ENCODE measurements at regions not wholly inside any gene's neighbourhood (a gene's known extent, or its start where the extent isn't known, plus 50 kb on each side); places are given as distances from the start of the nearest gene placed in this dataset.
"Not testable (repeated sequence)": the region's sequence is repeated elsewhere in the genome, so short reads cannot be mapped to it uniquely, and the experiment has no call there.

DNA sequence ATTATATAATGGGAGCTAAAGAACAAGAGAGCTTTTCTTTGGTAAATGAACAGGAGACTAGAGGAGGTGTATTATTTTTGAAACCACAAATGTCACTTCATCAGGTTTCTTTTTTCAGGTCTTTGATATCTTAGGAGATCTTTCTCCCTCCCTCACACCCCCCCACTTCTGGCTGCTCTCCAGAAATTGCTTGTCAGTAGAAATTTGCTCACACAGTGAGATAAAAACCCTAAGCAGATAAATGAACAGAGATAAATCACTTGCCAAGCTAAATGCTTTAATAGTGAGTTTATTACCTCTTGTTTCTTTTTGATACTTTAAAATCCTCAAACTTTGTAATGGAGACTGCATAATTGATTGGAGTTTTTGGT, 421.2 kb upstream of the TENM3 start:
- H3K4me3 Mint-ChIP-seq (ENCODE audit: low read depth) = no peak overlapping the region

DNA sequence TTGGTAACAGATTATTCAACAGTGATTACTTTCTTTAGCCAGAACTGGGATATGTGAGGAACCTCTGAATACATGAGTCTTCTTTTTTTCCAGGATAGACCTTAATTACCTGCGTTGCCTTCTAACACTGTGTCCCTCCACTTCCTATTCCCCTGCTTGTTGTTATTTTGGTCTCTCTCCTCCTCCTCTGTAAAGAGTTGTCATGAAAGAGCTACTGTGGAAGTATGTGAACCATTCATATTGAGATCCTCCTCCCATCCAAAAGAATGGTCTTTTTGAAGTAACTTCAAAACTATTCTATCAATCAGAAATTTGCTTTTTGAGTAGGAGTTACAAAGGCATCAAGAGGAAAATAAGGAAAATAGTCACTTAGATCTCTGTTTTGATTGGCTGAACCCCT, 420.0 kb upstream of the TENM3 start:
- Mint-ChIP-seq H3K27ac (no peak overlapping the region), H3K9me3 (no peaks in the 10 kb centered on the region), H3K4me3 (ENCODE audit: low read depth) (no peak overlapping the region), H3K27me3 (ENCODE audit: low read depth) (no peaks in the 10 kb centered on the region), H3K36me3 (ENCODE audit: low read depth) (no peaks in the 10 kb centered on the region), H3K4me1 (ENCODE audit: low read depth) (no peaks in the 10 kb centered on the region)
- no peak for DNase-seq (ENCODE audit: low spot score)
- intact Hi-C loops (cut with micrococcal nuclease) = no loop called here

More for the DNA sequence above, 421.2 kb upstream of the TENM3 start:
- no peaks in the 10 kb centered on the region for H3K9me3 Mint-ChIP-seq
- intact Hi-C loops (cut with micrococcal nuclease) = no loop called here
- no peaks in the 10 kb centered on the region for H3K27me3 Mint-ChIP-seq (ENCODE audit: low read depth)
- no peaks in the 10 kb centered on the region for H3K4me1 Mint-ChIP-seq (ENCODE audit: low read depth)
- H3K27ac Mint-ChIP-seq = no peak overlapping the region
- DNase-seq (ENCODE audit: low spot score) = no peak
- H3K36me3 Mint-ChIP-seq (ENCODE audit: low read depth) = no peaks in the 10 kb centered on the region

- Mint-ChIP-seq H3K27ac (no peak overlapping the region), H3K4me3 (ENCODE audit: low read depth) (no peak overlapping the region), H3K36me3 (ENCODE audit: low read depth) (no peaks in the 10 kb centered on the region), H3K27me3 (ENCODE audit: low read depth) (no peaks in the 10 kb centered on the region), H3K9me3 (no peaks in the 10 kb centered on the region), H3K4me1 (ENCODE audit: low read depth) (no peaks in the 10 kb centered on the region)
- intact Hi-C loops (cut with micrococcal nuclease) = no loop called here
- no peak for DNase-seq (ENCODE audit: low spot score)
These were observed 419.6 kb upstream of the TENM3 start for GRCh38 chr4:181823645-181824044.

DNA sequence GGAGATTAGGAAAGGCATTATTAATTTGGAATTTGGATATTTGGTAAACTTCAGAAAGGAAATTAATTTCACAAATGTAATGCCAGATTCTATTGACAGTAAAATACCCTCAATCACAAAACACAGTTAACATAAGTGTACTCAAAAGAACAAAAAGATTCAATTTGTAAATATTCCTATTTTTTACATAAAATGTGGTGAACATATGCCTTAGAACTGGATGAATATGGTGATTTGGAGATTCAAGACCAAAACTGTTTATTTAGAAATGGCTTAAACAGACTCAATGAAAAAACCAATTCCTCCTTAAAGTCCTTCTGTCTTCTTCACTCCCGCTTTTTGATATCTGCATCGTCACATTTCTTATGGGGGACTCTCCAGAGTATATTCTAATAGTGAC, 417.6 kb upstream of the TENM3 start:
- intact Hi-C loops (cut with micrococcal nuclease) = no loop called here
- Mint-ChIP-seq H3K27ac (no peak overlapping the region), H3K36me3 (ENCODE audit: low read depth) (no peaks in the 10 kb centered on the region), H3K9me3 (no peaks in the 10 kb centered on the region), H3K27me3 (ENCODE audit: low read depth) (no peaks in the 10 kb centered on the region), H3K4me1 (ENCODE audit: low read depth) (no peaks in the 10 kb centered on the region), H3K4me3 (ENCODE audit: low read depth) (no peak overlapping the region)
- DNase-seq (ENCODE audit: low spot score) = no peak

GRCh38 chr4:181827246-181827645, 416.0 kb upstream of the TENM3 start:
- H3K4me3 Mint-ChIP-seq (ENCODE audit: low read depth) = no peak overlapping the region
- intact Hi-C loops (cut with micrococcal nuclease) = no loop called here
- H3K27ac Mint-ChIP-seq = no peak overlapping the region
- no peak for DNase-seq (ENCODE audit: low spot score)
- no peaks in the 10 kb centered on the region for H3K27me3 Mint-ChIP-seq (ENCODE audit: low read depth)
- H3K36me3 Mint-ChIP-seq (ENCODE audit: low read depth) = no peaks in the 10 kb centered on the region
- H3K9me3 Mint-ChIP-seq = no peaks in the 10 kb centered on the region
- H3K4me1 Mint-ChIP-seq (ENCODE audit: low read depth) = no peaks in the 10 kb centered on the region

DNA sequence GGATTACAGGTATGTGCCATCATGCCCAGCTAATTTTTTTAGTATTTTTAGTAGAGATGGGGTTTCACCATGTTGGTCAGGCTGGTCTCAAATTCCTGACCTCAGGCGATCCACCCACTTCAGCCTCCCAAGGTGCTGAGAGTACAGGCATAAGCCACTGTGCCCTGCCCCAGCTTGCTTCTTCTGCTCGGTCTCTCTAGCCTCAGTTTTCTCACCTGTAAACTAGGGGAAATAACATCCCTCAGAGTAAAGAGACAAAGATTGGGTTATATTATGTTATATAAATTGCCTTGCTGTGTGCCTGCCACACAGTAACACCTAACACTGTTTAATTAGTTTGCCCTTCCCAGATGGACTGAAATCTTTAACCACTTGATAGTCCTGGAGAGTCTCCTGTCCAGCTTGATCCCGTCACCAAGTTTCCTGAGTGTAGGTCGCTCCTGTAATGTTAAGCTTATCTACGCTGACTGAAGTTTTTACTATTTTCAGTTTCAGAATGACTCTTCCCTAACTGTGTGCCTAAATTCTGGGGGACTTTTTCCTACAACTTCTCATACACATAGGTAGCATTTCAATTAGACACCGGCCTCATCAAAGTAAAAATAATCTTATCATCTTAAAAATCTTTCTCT, 412.7 kb upstream of the TENM3 start:
- Mint-ChIP-seq H3K4me1 (ENCODE audit: low read depth) (no peaks in the 10 kb centered on the region), H3K4me3 (ENCODE audit: low read depth) (no peak overlapping the region), H3K36me3 (ENCODE audit: low read depth) (no peaks in the 10 kb centered on the region), H3K9me3 (peaks cover 3% of the 10 kb centered on the region), H3K27me3 (ENCODE audit: low read depth) (no peaks in the 10 kb centered on the region), H3K27ac (no peak overlapping the region)
- DNase-seq (ENCODE audit: low spot score) = no peak
- intact Hi-C loops (cut with micrococcal nuclease) = no loop called here

- DNase-seq (ENCODE audit: low spot score) = no peak
- Mint-ChIP-seq H3K27me3 (ENCODE audit: low read depth) (no peaks in the 10 kb centered on the region), H3K4me3 (ENCODE audit: low read depth) (no peak overlapping the region), H3K4me1 (ENCODE audit: low read depth) (no peaks in the 10 kb centered on the region), H3K9me3 (peaks cover 3% of the 10 kb centered on the region), H3K27ac (no peak overlapping the region), H3K36me3 (ENCODE audit: low read depth) (no peaks in the 10 kb centered on the region)
- intact Hi-C loops (cut with micrococcal nuclease) = no loop called here
These were observed 409.1 kb upstream of the TENM3 start for GRCh38 chr4:181834071-181834470.

DNA sequence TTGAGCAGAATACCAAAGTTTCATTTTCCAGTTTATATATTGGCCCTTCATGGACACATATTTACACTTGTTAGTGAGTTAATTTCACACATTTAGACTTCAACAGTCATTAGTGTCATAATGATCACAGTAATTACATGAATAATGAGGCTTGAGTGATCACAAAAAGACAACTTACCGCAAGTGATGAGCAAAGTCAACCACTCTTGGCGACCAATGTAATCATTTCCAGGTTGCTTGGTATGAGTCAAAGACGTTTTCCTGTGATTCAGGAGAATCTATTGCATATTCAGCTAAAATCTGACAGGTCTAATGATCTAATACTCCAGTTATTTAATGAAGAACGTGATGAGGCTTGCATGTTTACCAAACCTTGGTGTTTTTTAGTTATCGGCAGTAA, 407.9 kb upstream of the TENM3 start:
- Mint-ChIP-seq H3K4me1 (ENCODE audit: low read depth) (no peaks in the 10 kb centered on the region), H3K36me3 (ENCODE audit: low read depth) (no peaks in the 10 kb centered on the region), H3K4me3 (ENCODE audit: low read depth) (no peak overlapping the region), H3K27me3 (ENCODE audit: low read depth) (no peaks in the 10 kb centered on the region), H3K9me3 (peaks cover 7% of the 10 kb centered on the region), H3K27ac (no peak overlapping the region)
- DNase-seq (ENCODE audit: low spot score) = no peak
- intact Hi-C loops (cut with micrococcal nuclease) = no loop called here

GRCh38 chr4:181838253-181838652, 404.9 kb upstream of the TENM3 start:
- Mint-ChIP-seq H3K9me3 (peaks cover 7% of the 10 kb centered on the region), H3K4me1 (ENCODE audit: low read depth) (no peaks in the 10 kb centered on the region), H3K36me3 (ENCODE audit: low read depth) (no peaks in the 10 kb centered on the region), H3K4me3 (ENCODE audit: low read depth) (no peak overlapping the region), H3K27me3 (ENCODE audit: low read depth) (no peaks in the 10 kb centered on the region), H3K27ac (no peak overlapping the region)
- intact Hi-C loops (cut with micrococcal nuclease) = no loop called here
- DNase-seq (ENCODE audit: low spot score) = no peak

GRCh38 chr4:181843797-181844196, 399.4 kb upstream of the TENM3 start:
- H3K27ac Mint-ChIP-seq; DNase-seq (ENCODE audit: low spot score); H3K9me3 Mint-ChIP-seq; H3K4me3 Mint-ChIP-seq (ENCODE audit: low read depth); H3K36me3 Mint-ChIP-seq (ENCODE audit: low read depth); H3K27me3 Mint-ChIP-seq (ENCODE audit: low read depth); H3K4me1 Mint-ChIP-seq (ENCODE audit: low read depth); intact Hi-C loops (cut with micrococcal nuclease): not testable (repeated sequence)

DNA sequence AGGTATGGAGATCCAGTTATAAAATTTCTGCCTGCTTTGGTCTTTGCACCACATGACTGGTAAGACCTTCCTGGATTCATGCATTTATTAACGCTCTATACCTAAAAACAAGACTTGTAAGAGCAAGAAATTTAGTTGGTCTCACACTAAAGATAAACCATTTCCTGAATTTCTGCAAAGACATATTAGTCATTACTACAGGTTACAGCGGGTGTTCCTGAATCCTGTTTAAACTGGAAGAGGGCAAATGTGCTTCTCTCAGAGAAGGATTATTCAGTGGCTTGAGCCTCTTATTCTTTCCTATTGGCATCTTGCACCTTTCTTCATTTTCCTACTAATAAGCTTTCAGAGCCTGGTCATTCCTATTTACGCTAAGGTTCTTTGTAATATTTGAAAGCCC, 397.6 kb upstream of the TENM3 start:
- no peak overlapping the region for H3K27ac Mint-ChIP-seq
- no peak overlapping the region for H3K4me3 Mint-ChIP-seq (ENCODE audit: low read depth)
- H3K36me3 Mint-ChIP-seq (ENCODE audit: low read depth) = no peaks in the 10 kb centered on the region
- H3K4me1 Mint-ChIP-seq (ENCODE audit: low read depth) = no peaks in the 10 kb centered on the region
- H3K9me3 Mint-ChIP-seq = no peaks in the 10 kb centered on the region
- no peak for DNase-seq (ENCODE audit: low spot score)
- intact Hi-C loops (cut with micrococcal nuclease) = no loop called here
- H3K27me3 Mint-ChIP-seq (ENCODE audit: low read depth) = no peaks in the 10 kb centered on the region

- H3K36me3 Mint-ChIP-seq (ENCODE audit: low read depth) = no peaks in the 10 kb centered on the region
- H3K4me3 Mint-ChIP-seq (ENCODE audit: low read depth) = no peak overlapping the region
- H3K27ac Mint-ChIP-seq = no peak overlapping the region
- intact Hi-C loops (cut with micrococcal nuclease) = no loop called here
- H3K9me3 Mint-ChIP-seq = no peaks in the 10 kb centered on the region
- no peak for DNase-seq (ENCODE audit: low spot score)
- no peaks in the 10 kb centered on the region for H3K27me3 Mint-ChIP-seq (ENCODE audit: low read depth)
- no peaks in the 10 kb centered on the region for H3K4me1 Mint-ChIP-seq (ENCODE audit: low read depth)
These were observed 396.3 kb upstream of the TENM3 start for GRCh38 chr4:181846934-181847333.

DNA sequence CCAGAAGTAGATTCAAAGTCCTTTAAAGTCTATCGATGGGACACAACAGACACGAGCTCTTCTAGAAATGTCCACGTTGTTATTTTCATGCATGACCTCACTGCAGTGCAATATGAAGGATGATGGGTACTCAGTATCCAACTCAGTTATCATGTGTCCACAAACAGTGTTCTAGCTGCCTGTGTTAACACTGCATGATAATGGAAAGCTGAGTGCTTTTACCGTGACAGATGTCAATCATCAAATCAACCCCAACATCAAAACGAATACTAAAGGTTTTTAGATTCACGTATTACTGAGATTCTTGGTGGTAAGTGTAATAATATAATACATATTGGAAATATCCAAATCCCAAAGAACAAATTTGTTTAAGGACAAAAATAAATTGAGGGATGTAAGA, 394.8 kb upstream of the TENM3 start:
- H3K9me3 Mint-ChIP-seq = no peaks in the 10 kb centered on the region
- no peaks in the 10 kb centered on the region for H3K27me3 Mint-ChIP-seq (ENCODE audit: low read depth)
- H3K27ac Mint-ChIP-seq = no peak overlapping the region
- H3K4me1 Mint-ChIP-seq (ENCODE audit: low read depth) = no peaks in the 10 kb centered on the region
- intact Hi-C loops (cut with micrococcal nuclease) = no loop called here
- H3K4me3 Mint-ChIP-seq (ENCODE audit: low read depth) = no peak overlapping the region
- H3K36me3 Mint-ChIP-seq (ENCODE audit: low read depth) = no peaks in the 10 kb centered on the region
- DNase-seq (ENCODE audit: low spot score) = no peak

DNA sequence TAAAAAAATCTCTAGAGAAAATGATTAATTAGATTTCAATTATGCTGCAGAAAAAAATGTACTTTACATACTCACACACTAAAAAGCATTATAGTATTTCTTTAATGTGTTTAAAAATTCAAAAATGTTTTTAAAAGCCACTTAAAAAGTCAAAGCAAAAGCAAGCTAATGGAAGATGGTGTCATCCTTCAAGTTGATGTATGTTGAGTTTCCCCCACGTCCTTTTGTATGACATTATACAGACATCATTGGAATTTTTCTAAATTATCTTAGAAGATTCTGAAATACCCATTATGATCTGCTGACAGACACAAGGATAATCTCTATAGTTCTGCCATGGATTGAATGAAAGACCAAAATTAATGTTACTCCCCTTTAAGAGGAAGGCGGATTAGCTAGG, 393.7 kb upstream of the TENM3 start:
- no peaks in the 10 kb centered on the region for H3K4me1 Mint-ChIP-seq (ENCODE audit: low read depth)
- no peak for DNase-seq (ENCODE audit: low spot score)
- no peak overlapping the region for H3K27ac Mint-ChIP-seq
- intact Hi-C loops (cut with micrococcal nuclease) = no loop called here
- H3K27me3 Mint-ChIP-seq (ENCODE audit: low read depth) = no peaks in the 10 kb centered on the region
- no peak overlapping the region for H3K4me3 Mint-ChIP-seq (ENCODE audit: low read depth)
- no peaks in the 10 kb centered on the region for H3K36me3 Mint-ChIP-seq (ENCODE audit: low read depth)
- H3K9me3 Mint-ChIP-seq = no peaks in the 10 kb centered on the region

Data from activated T-helper 2 cell treated with anti-CD3 and anti-CD28 coated beads, Interferon-gamma antibody, Interleukin-2, Interleukin-4, amounts not matched to agents 10 μg/mL and 5 μg/mL and 100 μg/mL, durations not matched to agents 14 hours and 24 hours and 36 hours (primary cell).